Liver (tissue), 3 donors: ENCODE measurements at regions not wholly inside any gene's neighbourhood (a gene's known extent, or its start where the extent isn't known, plus 50 kb on each side); places are given as distances from the start of the nearest gene placed in this dataset.

Source experiments
- EGR1 ChIP-seq, 2 donors: IDR thresholded peaks; 2 replicates each; pipeline ENCODE4 v1.6.1; 2016 to 2018; ENCODE audit warnings: antibody characterized with exemption in 2 of 2, low read depth in 2 of 2
- FOXA1 ChIP-seq: IDR thresholded peaks from 2 replicates; pipeline ENCODE4 v1.6.1; 2016; ENCODE audit warnings: antibody characterized with exemption
- FOXA2 ChIP-seq: IDR thresholded peaks from 2 replicates; pipeline ENCODE4 v1.6.1; 2016; ENCODE audit warnings: antibody characterized with exemption
- GABPA ChIP-seq, 2 donors: IDR thresholded peaks in 1 of 2; conservative IDR thresholded peaks in 1 of 2; 2 replicates each; pipeline ENCODE4 v1.6.1; 2016; ENCODE audit warnings: antibody characterized with exemption in 2 of 2, mild to moderate bottlenecking in 1 of 2, moderate library complexity in 1 of 2
- HNF4G ChIP-seq: IDR thresholded peaks from 2 replicates; pipeline ENCODE4 v1.6.1; 2016; ENCODE audit warnings: antibody characterized with exemption
- JUND ChIP-seq, 2 donors: IDR thresholded peaks; 2 replicates each; pipeline ENCODE4 v1.6.1; 2016; ENCODE audit warnings: antibody characterized with exemption in 2 of 2
- REST ChIP-seq: IDR thresholded peaks from 2 replicates; pipeline ENCODE4 v1.6.1; 2016; ENCODE audit warnings: antibody characterized with exemption, mild to moderate bottlenecking
- TAF1 ChIP-seq: conservative IDR thresholded peaks from 2 replicates; pipeline ENCODE4 v1.6.1; 2016; ENCODE audit warnings: antibody characterized with exemption, mild to moderate bottlenecking
- YY1 ChIP-seq: IDR thresholded peaks from 2 replicates; pipeline ENCODE4 v1.6.1; 2016; ENCODE audit warnings: antibody characterized with exemption, mild to moderate bottlenecking
- TF ChIP-seq, protein P1 (sequence below): fragments of 150-350 bp; IDR thresholded peaks from 2 replicates; pipeline ENCODE4 v1.5.1; 2017; ENCODE audit warnings: improper control_type of control experiment, low read depth, low read length; ENCODE audit not compliant: missing input control
- TF ChIP-seq, protein P2 (sequence below): IDR thresholded peaks from 2 replicates; pipeline ENCODE4 v1.6.1; 2016; ENCODE audit warnings: antibody characterized with exemption
- donor health status: healthy.
- donor health status: healthy.

GRCh38 chr3:159113221-159113875 is 311.5 kb downstream of the MFSD1 start:
- TF ChIP-seq GABPA (IDR thresholded peaks at IDR 0.05 in 1 of 2, conservative IDR thresholded peaks at IDR 0.05 in 1 of 2) (no peak), HNF4G (no peak), YY1 (no peak), TAF1 (no peak), FOXA2 (no peak), JUND (IDR thresholded peaks at IDR 0.05) (no peak), EGR1 (IDR thresholded peaks at IDR 0.05; ENCODE audit: low read depth in 2 of 2) (no peak), FOXA1 (no peak), REST (no peak)
- TF ChIP-seq, protein P1, sequence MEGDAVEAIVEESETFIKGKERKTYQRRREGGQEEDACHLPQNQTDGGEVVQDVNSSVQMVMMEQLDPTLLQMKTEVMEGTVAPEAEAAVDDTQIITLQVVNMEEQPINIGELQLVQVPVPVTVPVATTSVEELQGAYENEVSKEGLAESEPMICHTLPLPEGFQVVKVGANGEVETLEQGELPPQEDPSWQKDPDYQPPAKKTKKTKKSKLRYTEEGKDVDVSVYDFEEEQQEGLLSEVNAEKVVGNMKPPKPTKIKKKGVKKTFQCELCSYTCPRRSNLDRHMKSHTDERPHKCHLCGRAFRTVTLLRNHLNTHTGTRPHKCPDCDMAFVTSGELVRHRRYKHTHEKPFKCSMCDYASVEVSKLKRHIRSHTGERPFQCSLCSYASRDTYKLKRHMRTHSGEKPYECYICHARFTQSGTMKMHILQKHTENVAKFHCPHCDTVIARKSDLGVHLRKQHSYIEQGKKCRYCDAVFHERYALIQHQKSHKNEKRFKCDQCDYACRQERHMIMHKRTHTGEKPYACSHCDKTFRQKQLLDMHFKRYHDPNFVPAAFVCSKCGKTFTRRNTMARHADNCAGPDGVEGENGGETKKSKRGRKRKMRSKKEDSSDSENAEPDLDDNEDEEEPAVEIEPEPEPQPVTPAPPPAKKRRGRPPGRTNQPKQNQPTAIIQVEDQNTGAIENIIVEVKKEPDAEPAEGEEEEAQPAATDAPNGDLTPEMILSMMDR = no peak
- TF ChIP-seq, protein P2, sequence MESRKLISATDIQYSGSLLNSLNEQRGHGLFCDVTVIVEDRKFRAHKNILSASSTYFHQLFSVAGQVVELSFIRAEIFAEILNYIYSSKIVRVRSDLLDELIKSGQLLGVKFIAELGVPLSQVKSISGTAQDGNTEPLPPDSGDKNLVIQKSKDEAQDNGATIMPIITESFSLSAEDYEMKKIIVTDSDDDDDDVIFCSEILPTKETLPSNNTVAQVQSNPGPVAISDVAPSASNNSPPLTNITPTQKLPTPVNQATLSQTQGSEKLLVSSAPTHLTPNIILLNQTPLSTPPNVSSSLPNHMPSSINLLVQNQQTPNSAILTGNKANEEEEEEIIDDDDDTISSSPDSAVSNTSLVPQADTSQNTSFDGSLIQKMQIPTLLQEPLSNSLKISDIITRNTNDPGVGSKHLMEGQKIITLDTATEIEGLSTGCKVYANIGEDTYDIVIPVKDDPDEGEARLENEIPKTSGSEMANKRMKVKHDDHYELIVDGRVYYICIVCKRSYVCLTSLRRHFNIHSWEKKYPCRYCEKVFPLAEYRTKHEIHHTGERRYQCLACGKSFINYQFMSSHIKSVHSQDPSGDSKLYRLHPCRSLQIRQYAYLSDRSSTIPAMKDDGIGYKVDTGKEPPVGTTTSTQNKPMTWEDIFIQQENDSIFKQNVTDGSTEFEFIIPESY = no peak
